RWPE2 (cell line): ENCODE measurements at regions not wholly inside any gene's neighbourhood (a gene's known extent, or its start where the extent isn't known, plus 50 kb on each side); places are given as distances from the start of the nearest gene placed in this dataset.
A peak's percentile ranks its signal among the peaks of the same experiment; 100 is the strongest.

Source experiments
- ATAC-seq: fragments of 200-7000 bp; cut with Tn5 transposase; 3 replicates; pipeline ENCODE4 v1.9.1; 2021; ENCODE audit warnings: low read depth
- DNase-seq: peaks from one replicate; pipeline ENCODE4 v3.0.0-alpha.2; 2020; ENCODE audit warnings: low spot score
- H3K27ac ChIP-seq: fragments of 450-650 bp; 2 replicates; pipeline ENCODE4 v1.5.1; 2017; ENCODE audit warnings: mild to moderate bottlenecking; ENCODE audit not compliant: poor library complexity, severe bottlenecking
- H3K27me3 ChIP-seq: fragments of 250-450 bp; sonication (Bioruptor Pico); 2 replicates; pipeline ENCODE4 v1.5.1; 2021; ENCODE audit warnings: mild to moderate bottlenecking, moderate library complexity; ENCODE audit not compliant: insufficient read depth, poor library complexity, severe bottlenecking
- H3K36me3 ChIP-seq: fragments of 250-450 bp; sonication (Bioruptor Pico); 2 replicates; pipeline ENCODE4 v1.5.1; 2020; ENCODE audit warnings: low read depth, mild to moderate bottlenecking, moderate library complexity
- H3K4me1 ChIP-seq: fragments of 250-450 bp; sonication (Bioruptor Pico); 2 replicates; pipeline ENCODE4 v1.5.1; 2021; ENCODE audit warnings: mild to moderate bottlenecking, moderate library complexity; ENCODE audit not compliant: insufficient read depth, poor library complexity, severe bottlenecking
- H3K4me3 ChIP-seq: fragments of 250-450 bp; sonication (Bioruptor Pico); 2 replicates; pipeline ENCODE4 v1.5.1; 2021; ENCODE audit warnings: mild to moderate bottlenecking, moderate library complexity; ENCODE audit not compliant: severe bottlenecking
- H3K9me3 ChIP-seq: fragments of 250-450 bp; sonication (Bioruptor Pico); 2 replicates; pipeline ENCODE4 v1.5.1; 2021; ENCODE audit warnings: mild to moderate bottlenecking, moderate library complexity; ENCODE audit not compliant: severe bottlenecking
- TF ChIP-seq, protein P1 (sequence below): fragments of 450-650 bp; IDR thresholded peaks from one replicate; pipeline ENCODE4 v1.5.1; 2017; ENCODE audit warnings: mild to moderate bottlenecking, moderate library complexity; ENCODE audit not compliant: poor library complexity, severe bottlenecking

GRCh38 chr12:89836026-89836425, 127.4 kb upstream of the ATP2B1 start:
- TF ChIP-seq, protein P1, sequence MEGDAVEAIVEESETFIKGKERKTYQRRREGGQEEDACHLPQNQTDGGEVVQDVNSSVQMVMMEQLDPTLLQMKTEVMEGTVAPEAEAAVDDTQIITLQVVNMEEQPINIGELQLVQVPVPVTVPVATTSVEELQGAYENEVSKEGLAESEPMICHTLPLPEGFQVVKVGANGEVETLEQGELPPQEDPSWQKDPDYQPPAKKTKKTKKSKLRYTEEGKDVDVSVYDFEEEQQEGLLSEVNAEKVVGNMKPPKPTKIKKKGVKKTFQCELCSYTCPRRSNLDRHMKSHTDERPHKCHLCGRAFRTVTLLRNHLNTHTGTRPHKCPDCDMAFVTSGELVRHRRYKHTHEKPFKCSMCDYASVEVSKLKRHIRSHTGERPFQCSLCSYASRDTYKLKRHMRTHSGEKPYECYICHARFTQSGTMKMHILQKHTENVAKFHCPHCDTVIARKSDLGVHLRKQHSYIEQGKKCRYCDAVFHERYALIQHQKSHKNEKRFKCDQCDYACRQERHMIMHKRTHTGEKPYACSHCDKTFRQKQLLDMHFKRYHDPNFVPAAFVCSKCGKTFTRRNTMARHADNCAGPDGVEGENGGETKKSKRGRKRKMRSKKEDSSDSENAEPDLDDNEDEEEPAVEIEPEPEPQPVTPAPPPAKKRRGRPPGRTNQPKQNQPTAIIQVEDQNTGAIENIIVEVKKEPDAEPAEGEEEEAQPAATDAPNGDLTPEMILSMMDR, result no peak
- DNase-seq (no peak), ATAC-seq (no peak)
- peaks cover 8% of the 10 kb centered on the region for H3K4me1 ChIP-seq
- no peak overlapping the region for H3K4me3 ChIP-seq
- no peaks in the 10 kb centered on the region for H3K36me3 ChIP-seq
- no peak overlapping the region for H3K27ac ChIP-seq
- H3K9me3 ChIP-seq, result no peaks in the 10 kb centered on the region
- H3K27me3 ChIP-seq, result no peaks in the 10 kb centered on the region

- DNase-seq (no peak), ATAC-seq (no peak)
- TF ChIP-seq, protein P1, result no peak
- Histone ChIP-seq H3K9me3 (no peaks in the 10 kb centered on the region), H3K36me3 (no peaks in the 10 kb centered on the region), H3K4me3 (no peak overlapping the region), H3K27me3 (no peaks in the 10 kb centered on the region), H3K4me1 (peaks cover 8% of the 10 kb centered on the region), H3K27ac (no peak overlapping the region)
Measured at GRCh38 chr12:89834676-89835075, 126.0 kb upstream of the ATP2B1 start.

- DNase-seq (no peak), ATAC-seq (0 out of 3 replicates have a peak, but pooled peaks have one; percentile 21)
- Histone ChIP-seq H3K9me3 (no peaks in the 10 kb centered on the region), H3K4me3 (no peak overlapping the region), H3K4me1 (peaks cover 8% of the 10 kb centered on the region), H3K36me3 (no peaks in the 10 kb centered on the region), H3K27ac (no peak overlapping the region), H3K27me3 (no peaks in the 10 kb centered on the region)
- TF ChIP-seq, protein P1, result no peak
Measured at GRCh38 chr12:89833337-89834252, 125.0 kb upstream of the ATP2B1 start.

DNA sequence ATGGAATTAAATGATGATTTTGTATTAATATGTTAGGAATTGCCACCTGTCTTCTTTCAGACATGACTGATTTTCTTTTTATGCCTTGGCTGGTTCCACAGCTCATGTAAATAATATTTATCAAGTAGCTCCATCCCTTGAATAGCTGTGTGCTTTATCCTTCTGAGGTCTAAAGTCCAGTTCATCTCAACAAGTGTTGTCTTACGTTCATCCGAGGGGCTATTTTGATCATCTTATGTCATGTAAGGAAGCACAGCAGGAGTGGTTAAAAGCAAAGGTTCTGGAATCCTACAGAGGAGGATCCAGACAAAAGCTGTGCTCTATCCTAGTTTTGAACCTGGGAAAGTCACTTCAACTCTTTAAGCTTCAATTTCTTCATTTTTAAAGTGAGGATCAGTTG, 123.7 kb upstream of the ATP2B1 start:
- TF ChIP-seq, protein P1, result no peak
- Histone ChIP-seq H3K36me3 (no peaks in the 10 kb centered on the region), H3K4me1 (peaks cover 8% of the 10 kb centered on the region), H3K27me3 (no peaks in the 10 kb centered on the region), H3K9me3 (no peaks in the 10 kb centered on the region), H3K27ac (no peak overlapping the region), H3K4me3 (no peak overlapping the region)
- DNase-seq, result no peak
- ATAC-seq, result no peak
